Muscle of leg (tissue), 3 donors: ENCODE measurements at regions not wholly inside any gene's neighbourhood (a gene's known extent, or its start where the extent isn't known, plus 50 kb on each side); places are given as distances from the start of the nearest gene placed in this dataset.
"Not testable (repeated sequence)": the region's sequence is repeated elsewhere in the genome, so short reads cannot be mapped to it uniquely, and the experiment has no call there.

Source experiments
- DNase-seq: peaks from one replicate; pipeline ENCODE4 v3.0.0; 2013
- H3K27ac ChIP-seq: one replicate; pipeline ENCODE4 v1.5.1; 2013; ENCODE audit warnings: mild to moderate bottlenecking, low read length, control low read depth
- H3K27me3 ChIP-seq: one replicate; pipeline ENCODE4 v1.6.1; 2013; ENCODE audit warnings: low read length; ENCODE audit not compliant: control insufficient read depth, insufficient read depth
- H3K36me3 ChIP-seq: one replicate; pipeline ENCODE4 v1.6.1; 2013; ENCODE audit warnings: low read length; ENCODE audit not compliant: control insufficient read depth, insufficient read depth
- H3K4me1 ChIP-seq: one replicate; pipeline ENCODE4 v1.6.1; 2013; ENCODE audit warnings: low read length; ENCODE audit not compliant: control insufficient read depth, insufficient read depth
- H3K4me3 ChIP-seq: one replicate; pipeline ENCODE4 v1.5.1; 2013; ENCODE audit warnings: low read length, control low read depth
- H3K9me3 ChIP-seq: replicated peaks from 2 replicates; pipeline ENCODE4 v1.6.1; 2013; ENCODE audit warnings: low read depth, low read length; ENCODE audit not compliant: control insufficient read depth
- WGBS: methylation state at CpG from one replicate; pipeline ENCODE4 v1.1.5; 2013; ENCODE audit warnings: missing lambda C conversion rate; ENCODE audit not compliant: insufficient coverage; 5-methylcytosine and 5-hydroxymethylcytosine counted together

DNA sequence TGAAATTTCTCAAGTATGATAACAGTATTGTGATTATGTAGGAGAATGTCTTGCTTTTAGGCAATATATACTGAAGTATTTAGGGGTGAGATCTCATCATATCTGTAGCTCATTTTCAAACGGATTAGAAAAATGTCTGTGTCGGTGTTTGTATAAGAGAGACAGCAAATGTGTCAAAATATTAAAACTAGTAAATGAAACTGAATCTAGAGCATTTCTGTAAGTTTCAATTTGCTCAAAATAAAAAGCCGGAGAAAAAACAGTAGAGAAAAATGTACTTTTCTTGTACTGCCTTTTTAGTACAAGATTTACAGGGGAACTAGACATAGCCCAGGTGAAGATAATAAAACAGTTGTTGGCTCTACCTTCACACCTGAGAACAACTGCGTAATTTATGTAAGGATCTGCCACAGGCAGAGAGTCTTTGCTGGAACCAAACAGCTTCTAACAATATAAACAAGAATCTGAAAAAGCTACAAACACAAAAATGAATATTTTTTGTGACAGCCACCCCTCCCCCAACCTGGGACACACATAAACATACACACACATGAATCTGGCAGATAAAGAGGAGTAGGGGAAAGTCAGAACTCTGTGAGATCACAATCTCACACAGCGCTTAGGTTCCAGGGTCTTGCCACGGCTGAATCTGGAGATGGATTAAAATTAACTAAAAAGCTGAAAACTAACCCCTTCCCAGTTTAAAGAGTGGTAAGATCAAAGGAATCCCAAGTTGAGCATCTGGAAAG lies 153.3 kb downstream of the AVL9 start:
- DNase-seq = no peak
- H3K4me1 ChIP-seq = no peaks in the 10 kb centered on the region
- no peak overlapping the region for H3K27ac ChIP-seq
- no peaks in the 10 kb centered on the region for H3K36me3 ChIP-seq
- no peaks in the 10 kb centered on the region for H3K9me3 ChIP-seq
- H3K4me3 ChIP-seq = no peak overlapping the region
- no CpG with 5 or more reads among the region's 6 CpGs for WGBS
- no peaks in the 10 kb centered on the region for H3K27me3 ChIP-seq

GRCh38 chr7:32645255-32645654 lies 150.0 kb downstream of the AVL9 start:
- not testable (repeated sequence) for DNase-seq, H3K9me3 ChIP-seq, H3K4me3 ChIP-seq, H3K27me3 ChIP-seq, H3K36me3 ChIP-seq, H3K27ac ChIP-seq, H3K4me1 ChIP-seq
- WGBS = no CpG with 5 or more reads among the region's 2 CpGs

DNA sequence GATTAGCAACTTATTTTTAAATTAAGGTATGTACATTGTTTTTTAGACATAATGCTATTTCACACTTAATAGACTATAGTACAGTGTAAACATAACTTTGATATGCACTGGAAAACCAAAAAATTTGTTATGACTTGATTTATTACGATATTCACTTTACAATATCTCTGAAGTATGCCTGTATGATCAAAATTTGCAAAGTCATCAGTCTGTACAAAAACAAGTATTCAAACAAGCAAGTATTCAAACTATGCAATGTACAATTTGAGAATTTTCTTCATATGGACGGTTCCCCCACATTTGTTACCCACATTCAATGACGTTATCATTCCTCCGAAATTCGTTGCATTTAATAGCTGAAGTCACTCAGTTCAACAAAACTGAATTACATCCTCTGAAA lies 147.9 kb downstream of the AVL9 start:
- 83% methylated on average over 1 of the region's 5 CpGs for WGBS

GRCh38 chr7:32639122-32639521 lies 143.8 kb downstream of the AVL9 start:
- Histone ChIP-seq H3K4me1 (no peaks in the 10 kb centered on the region), H3K27ac (no peak overlapping the region), H3K9me3 (peaks cover 2% of the 10 kb centered on the region), H3K27me3 (no peaks in the 10 kb centered on the region), H3K4me3 (no peak overlapping the region), H3K36me3 (no peaks in the 10 kb centered on the region)
- DNase-seq = no peak
- no CpG with 5 or more reads among the region's 3 CpGs for WGBS

More for the DNA sequence above, 147.9 kb downstream of the AVL9 start:
- DNase-seq = no peak
- no peak overlapping the region for H3K27ac ChIP-seq
- no peaks in the 10 kb centered on the region for H3K27me3 ChIP-seq
- H3K4me3 ChIP-seq = no peak overlapping the region
- H3K4me1 ChIP-seq = no peaks in the 10 kb centered on the region
- H3K36me3 ChIP-seq = no peaks in the 10 kb centered on the region
- peaks cover 2% of the 10 kb centered on the region for H3K9me3 ChIP-seq

GRCh38 chr7:32638479-32639121 lies 143.3 kb downstream of the AVL9 start:
- H3K9me3 ChIP-seq, H3K4me1 ChIP-seq, H3K36me3 ChIP-seq, H3K27ac ChIP-seq, H3K27me3 ChIP-seq, H3K4me3 ChIP-seq: not testable (repeated sequence)
- WGBS = no CpG with 5 or more reads among the region's 1 CpG
- DNase-seq = peak; percentile 24
